Colonic mucosa (tissue), 4 donors: ENCODE measurements at regions not wholly inside any gene's neighbourhood (a gene's known extent, or its start where the extent isn't known, plus 50 kb on each side); places are given as distances from the start of the nearest gene placed in this dataset.

Source experiments
- DNase-seq: peaks from one replicate; pipeline ENCODE4 v3.0.0-alpha.2; 2020
- H3K27ac ChIP-seq: fragments of 200-600 bp; one replicate; pipeline ENCODE4 v1.8.0; 2021
- H3K27me3 ChIP-seq: fragments of 200-600 bp; one replicate; pipeline ENCODE4 v1.8.0; 2021
- H3K36me3 ChIP-seq: fragments of 200-600 bp; one replicate; pipeline ENCODE4 v1.8.0; 2021
- H3K4me1 ChIP-seq: fragments of 200-600 bp; one replicate; pipeline ENCODE4 v1.8.0; 2021; ENCODE audit warnings: mild to moderate bottlenecking
- H3K4me3 ChIP-seq: fragments of 200-600 bp; one replicate; pipeline ENCODE4 v1.8.0; 2021
- H3K9ac ChIP-seq, 2 donors: one replicate each; pipeline ENCODE4 v1.7.0; 2013; ENCODE audit warnings: control low read depth in 2 of 2, low read depth in 2 of 2, low read length in 2 of 2
- H3K9me3 ChIP-seq: fragments of 200-600 bp; one replicate; pipeline ENCODE4 v1.8.0; 2021
- intact Hi-C: fragments of 100-400 bp; cut with DNase I; formaldehyde crosslinking; loops from one replicate; pipeline ENCODE4 v1.14.1; 2022
- TF ChIP-seq, protein P1 (sequence below): fragments of 200-600 bp; IDR thresholded peaks from one replicate; pipeline ENCODE4 v1.8.0; 2022; ENCODE audit warnings: antibody characterized with exemption, mild to moderate bottlenecking
- donor health status: healthy.
- donor health status: DM: no; HTN: no; CAD: no.
- donor health status: DM: no; HTN: no; CAD: no.

DNA sequence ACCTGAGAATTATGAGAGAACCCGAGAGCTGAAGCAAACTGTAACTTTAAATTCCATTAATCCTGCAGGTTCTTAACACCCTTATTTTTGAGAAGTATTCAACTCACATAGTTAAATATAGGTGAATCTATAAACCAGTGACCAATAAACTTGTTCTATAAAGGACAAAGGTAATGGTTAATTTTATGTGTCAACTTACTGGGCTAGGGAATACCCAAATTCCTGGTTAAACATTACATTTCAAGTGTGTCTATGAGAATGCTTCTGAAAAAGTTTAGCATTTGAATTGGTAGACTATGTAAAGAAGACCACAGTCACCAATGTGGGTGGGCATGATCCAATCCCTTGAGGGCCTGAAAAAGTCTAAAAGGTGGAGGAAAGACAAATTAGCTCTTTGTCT, 99.1 kb downstream of the KCNJ2 start:
- Histone ChIP-seq H3K4me1 (no peaks in the 10 kb centered on the region), H3K4me3 (no peak overlapping the region), H3K9me3 (no peaks in the 10 kb centered on the region), H3K9ac (no peak overlapping the region), H3K27me3 (no peaks in the 10 kb centered on the region), H3K36me3 (no peaks in the 10 kb centered on the region), H3K27ac (peak overlapping the region; percentile 51)
- TF ChIP-seq, protein P1, sequence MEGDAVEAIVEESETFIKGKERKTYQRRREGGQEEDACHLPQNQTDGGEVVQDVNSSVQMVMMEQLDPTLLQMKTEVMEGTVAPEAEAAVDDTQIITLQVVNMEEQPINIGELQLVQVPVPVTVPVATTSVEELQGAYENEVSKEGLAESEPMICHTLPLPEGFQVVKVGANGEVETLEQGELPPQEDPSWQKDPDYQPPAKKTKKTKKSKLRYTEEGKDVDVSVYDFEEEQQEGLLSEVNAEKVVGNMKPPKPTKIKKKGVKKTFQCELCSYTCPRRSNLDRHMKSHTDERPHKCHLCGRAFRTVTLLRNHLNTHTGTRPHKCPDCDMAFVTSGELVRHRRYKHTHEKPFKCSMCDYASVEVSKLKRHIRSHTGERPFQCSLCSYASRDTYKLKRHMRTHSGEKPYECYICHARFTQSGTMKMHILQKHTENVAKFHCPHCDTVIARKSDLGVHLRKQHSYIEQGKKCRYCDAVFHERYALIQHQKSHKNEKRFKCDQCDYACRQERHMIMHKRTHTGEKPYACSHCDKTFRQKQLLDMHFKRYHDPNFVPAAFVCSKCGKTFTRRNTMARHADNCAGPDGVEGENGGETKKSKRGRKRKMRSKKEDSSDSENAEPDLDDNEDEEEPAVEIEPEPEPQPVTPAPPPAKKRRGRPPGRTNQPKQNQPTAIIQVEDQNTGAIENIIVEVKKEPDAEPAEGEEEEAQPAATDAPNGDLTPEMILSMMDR: no peak
- DNase-seq: no peak
- intact Hi-C loops: no loop called here

DNA sequence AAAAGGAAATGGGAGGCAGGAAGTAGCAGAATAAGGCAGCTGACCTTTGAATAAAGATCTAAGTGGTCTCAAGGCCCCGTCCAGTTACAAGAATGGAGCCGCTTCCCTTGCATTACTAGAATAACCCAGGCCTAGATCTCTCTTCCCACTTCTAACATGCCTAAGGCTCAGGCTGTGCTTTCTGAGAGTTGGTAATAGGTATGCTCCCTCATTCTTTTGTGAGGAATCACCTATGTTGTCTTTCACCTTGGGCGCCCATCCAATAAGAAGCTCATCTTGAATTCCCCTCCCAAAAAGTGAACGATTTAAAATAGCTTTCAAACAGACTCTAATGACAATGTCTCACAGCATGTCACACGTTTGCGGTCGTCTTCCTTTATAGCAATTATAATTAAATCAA, 101.2 kb downstream of the KCNJ2 start:
- Histone ChIP-seq H3K27me3 (no peaks in the 10 kb centered on the region), H3K9me3 (no peaks in the 10 kb centered on the region), H3K9ac (no peak overlapping the region), H3K27ac (no peak overlapping the region), H3K36me3 (no peaks in the 10 kb centered on the region), H3K4me3 (no peak overlapping the region), H3K4me1 (no peaks in the 10 kb centered on the region)
- TF ChIP-seq, protein P1: no peak
- no peak for DNase-seq
- intact Hi-C loops: no loop called here

DNA sequence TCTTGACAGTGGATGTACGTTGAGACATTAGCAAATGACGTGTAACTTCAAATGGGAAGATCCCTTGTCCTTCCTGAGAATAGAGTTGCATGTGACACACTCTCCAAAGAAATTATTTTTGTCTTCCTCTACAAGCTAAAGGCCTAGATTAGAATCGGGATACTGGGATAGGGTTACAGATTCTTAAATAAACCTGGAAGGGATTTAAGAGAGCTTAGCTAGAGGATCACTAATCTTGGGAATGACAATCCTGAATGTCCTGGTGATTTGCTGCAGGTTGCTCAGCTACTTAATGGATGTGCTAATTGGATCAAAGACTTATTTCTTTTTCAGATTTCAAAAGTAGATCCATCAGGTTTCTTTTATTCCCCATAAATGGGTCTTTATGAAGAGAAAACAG, 101.9 kb downstream of the KCNJ2 start:
- no peaks in the 10 kb centered on the region for H3K4me1 ChIP-seq
- intact Hi-C loops: no loop called here
- H3K4me3 ChIP-seq: no peak overlapping the region
- no peak for DNase-seq
- no peaks in the 10 kb centered on the region for H3K9me3 ChIP-seq
- no peak overlapping the region for H3K27ac ChIP-seq
- H3K36me3 ChIP-seq: no peaks in the 10 kb centered on the region
- TF ChIP-seq, protein P1: no peak
- H3K27me3 ChIP-seq: no peaks in the 10 kb centered on the region
- H3K9ac ChIP-seq: no peak overlapping the region

DNA sequence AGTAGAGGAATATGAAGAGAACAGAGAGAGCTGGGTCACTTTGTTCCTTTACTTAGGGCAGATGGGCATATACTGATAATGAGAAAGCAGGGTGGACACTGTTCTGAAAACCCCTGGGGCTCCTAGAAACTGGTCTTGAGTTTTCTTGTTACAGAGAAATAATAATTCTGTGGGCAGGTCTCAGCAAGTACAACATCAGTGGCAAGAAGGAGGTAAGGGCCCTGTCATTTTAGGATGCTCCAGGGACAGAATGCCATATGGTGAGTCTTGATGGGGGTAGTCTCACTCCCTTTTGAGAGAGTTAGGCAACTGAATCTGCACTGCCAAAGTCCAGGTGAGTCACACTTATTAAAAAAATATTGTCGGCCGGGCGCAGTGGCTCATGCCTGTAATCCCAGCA, 102.3 kb downstream of the KCNJ2 start:
- H3K4me1 ChIP-seq: no peaks in the 10 kb centered on the region
- H3K4me3 ChIP-seq: no peak overlapping the region
- TF ChIP-seq, protein P1: no peak
- H3K36me3 ChIP-seq: no peaks in the 10 kb centered on the region
- intact Hi-C loops: no loop called here
- no peak overlapping the region for H3K27ac ChIP-seq
- no peak overlapping the region for H3K9ac ChIP-seq
- H3K27me3 ChIP-seq: no peaks in the 10 kb centered on the region
- H3K9me3 ChIP-seq: no peaks in the 10 kb centered on the region
- DNase-seq: no peak

DNA sequence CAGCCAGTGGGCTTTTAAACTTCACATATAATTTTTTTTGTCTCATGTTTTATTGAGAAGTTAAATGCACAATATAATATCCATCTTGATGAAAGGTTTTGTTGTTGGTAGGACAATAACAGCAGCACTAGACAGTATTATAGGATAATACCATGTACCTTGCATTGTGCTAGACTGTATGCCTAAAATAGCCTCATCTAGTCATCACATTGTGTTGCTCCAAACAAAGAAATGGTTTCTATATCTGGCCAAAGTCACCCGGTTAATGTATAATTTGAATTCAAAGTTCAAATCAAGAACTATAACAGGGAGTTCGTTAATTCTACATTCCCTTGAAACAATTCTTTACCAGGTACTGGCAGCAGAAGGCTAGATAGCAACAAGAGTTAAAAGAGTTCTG, 104.9 kb downstream of the KCNJ2 start:
- Histone ChIP-seq H3K36me3 (no peaks in the 10 kb centered on the region), H3K27ac (peak overlapping the region; percentile 56), H3K4me3 (no peak overlapping the region), H3K9me3 (no peaks in the 10 kb centered on the region), H3K27me3 (no peaks in the 10 kb centered on the region), H3K9ac (no peak overlapping the region), H3K4me1 (no peaks in the 10 kb centered on the region)
- DNase-seq: no peak
- TF ChIP-seq, protein P1: no peak
- intact Hi-C loops: no loop called here

DNA sequence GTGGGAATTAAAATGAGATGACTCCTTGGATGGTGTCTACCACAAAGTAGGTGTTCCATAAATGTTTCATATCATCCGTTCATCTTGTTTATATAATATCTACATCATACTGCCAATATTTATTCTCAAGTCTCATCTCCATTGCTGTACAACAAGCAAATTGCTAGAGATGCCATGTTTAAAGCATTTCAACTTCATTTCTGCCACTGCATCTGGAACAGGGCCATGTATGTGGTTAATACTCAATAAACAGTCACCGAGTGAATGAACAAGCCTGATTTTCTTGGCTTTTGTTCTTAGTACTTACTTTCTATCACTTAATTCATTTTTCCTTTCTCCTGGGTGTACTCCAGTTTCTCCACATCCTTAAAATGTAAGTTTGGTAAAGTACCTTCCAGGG, 107.6 kb downstream of the KCNJ2 start:
- H3K4me3 ChIP-seq: no peak overlapping the region
- H3K36me3 ChIP-seq: no peaks in the 10 kb centered on the region
- H3K4me1 ChIP-seq: no peaks in the 10 kb centered on the region
- no peak for DNase-seq
- intact Hi-C loops: no loop called here
- no peak overlapping the region for H3K9ac ChIP-seq
- H3K27me3 ChIP-seq: no peaks in the 10 kb centered on the region
- no peaks in the 10 kb centered on the region for H3K9me3 ChIP-seq
- TF ChIP-seq, protein P1: no peak
- no peak overlapping the region for H3K27ac ChIP-seq
